ENCODE measurements at regions not wholly inside any gene's neighbourhood (a gene's known extent, or its start where the extent isn't known, plus 50 kb on each side); places are given as distances from the start of the nearest gene placed in this dataset.

DNA sequence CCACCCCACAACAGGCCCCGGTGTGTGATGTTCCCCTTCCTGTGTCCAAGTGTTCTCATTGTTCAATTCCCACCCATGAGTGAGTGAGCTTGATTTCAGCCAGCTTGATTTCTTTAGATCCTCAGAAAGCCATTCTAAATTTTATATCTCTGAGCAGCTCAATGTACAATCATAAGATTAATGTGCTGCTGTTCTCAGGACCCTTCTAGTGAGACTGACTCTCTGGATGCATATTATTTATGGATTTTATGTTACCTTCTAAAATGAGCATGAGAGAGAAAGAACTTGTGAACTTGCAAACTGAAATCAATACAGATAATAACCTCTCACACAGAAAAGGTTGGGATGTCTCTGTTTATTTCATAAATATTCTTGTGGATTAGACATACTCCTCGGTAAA, 1133.5 kb upstream of the TMPRSS15 start:
- TF ChIP-seq CTCF (conservative IDR thresholded peaks at IDR 0.05) (no peak), ZFX (IDR thresholded peaks at IDR 0.05) (no peak)
